Small intestine (tissue), 7 donors: ENCODE measurements at regions not wholly inside any gene's neighbourhood (a gene's known extent, or its start where the extent isn't known, plus 50 kb on each side); places are given as distances from the start of the nearest gene placed in this dataset.

Experiments used
- DNase-seq, 2 donors: peaks; one replicate each; pipeline versions ENCODE4 v3.0.0 to v3.0.0-alpha.2; 2013
- FAIRE-seq: peaks from 2 replicates; lab custom pipeline; 2012; peaks lifted over from hg19 to GRCh38; lab: Jason Lieb, UNC
- H3K27ac ChIP-seq, 3 donors: one replicate each; pipeline ENCODE4 v1.5.1; 2013; ENCODE audit warnings: low read length in 2 of 3, mild to moderate bottlenecking in 2 of 3, control low read depth in 1 of 3, inconsistent platforms in 1 of 3, low read depth in 1 of 3, moderate library complexity in 1 of 3
- H3K27me3 ChIP-seq, 3 donors: one replicate each; pipeline ENCODE4 v1.6.1; 2013; ENCODE audit warnings: low read length in 3 of 3, inconsistent platforms in 1 of 3; ENCODE audit not compliant: control insufficient read depth in 3 of 3, insufficient read depth in 3 of 3
- H3K36me3 ChIP-seq, 3 donors: one replicate each; pipeline ENCODE4 v1.6.1; 2013; ENCODE audit warnings: low read length in 3 of 3, inconsistent platforms in 1 of 3, low read depth in 1 of 3, mild to moderate bottlenecking in 1 of 3, moderate library complexity in 1 of 3; ENCODE audit not compliant: control insufficient read depth in 3 of 3, insufficient read depth in 2 of 3
- H3K4me1 ChIP-seq, 3 donors: one replicate each; pipeline ENCODE4 v1.6.1; 2013; ENCODE audit warnings: low read length in 2 of 3, inconsistent platforms in 1 of 3, low read depth in 1 of 3, mild to moderate bottlenecking in 1 of 3, moderate library complexity in 1 of 3; ENCODE audit not compliant: control insufficient read depth in 3 of 3, insufficient read depth in 2 of 3
- H3K4me3 ChIP-seq, 3 donors: one replicate each; pipeline ENCODE4 v1.5.1; 2013; ENCODE audit warnings: low read length in 3 of 3, control low read depth in 1 of 3, inconsistent platforms in 1 of 3, low read depth in 1 of 3, mild to moderate bottlenecking in 1 of 3, moderate library complexity in 1 of 3
- H3K9me3 ChIP-seq, 2 donors: one replicate each; pipeline ENCODE4 v1.6.1; 2013; ENCODE audit warnings: low read depth in 1 of 2, low read length in 1 of 2; ENCODE audit not compliant: control insufficient read depth in 2 of 2, insufficient read depth in 1 of 2
- WGBS, 3 donors: extraction: QIAGEN DNeasy Blood & Tissue Kit; methylation state at CpG; one replicate each; pipeline ENCODE4 v1.1.7; 2013; 5-methylcytosine and 5-hydroxymethylcytosine counted together
- donor health status: healthy with polysubstance abuse.
- donor health status: control.
- donor health status: control.
- donor health status: Bipolar disorder and iron deficiency.
- donor health status: healthy.

DNA sequence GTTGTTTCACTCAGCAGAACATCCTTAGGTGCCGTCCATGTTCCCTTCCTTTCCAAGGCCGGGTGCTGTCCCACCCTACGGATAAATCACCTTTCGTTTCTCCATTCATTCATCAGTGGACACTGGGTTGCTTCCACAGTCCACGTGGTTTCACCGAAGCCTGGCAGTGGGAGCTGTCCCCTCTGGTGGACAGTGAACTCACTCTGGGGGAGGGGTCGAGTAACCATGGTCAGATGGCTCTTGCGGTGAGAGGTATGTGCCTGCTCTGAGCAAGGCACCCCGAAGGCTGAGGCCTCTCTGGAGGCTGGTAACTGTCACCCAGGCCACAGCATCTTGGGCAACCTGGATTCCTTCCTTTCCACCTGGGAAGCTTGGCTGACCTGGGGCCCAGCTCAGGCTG, 61.5 kb upstream of the TWIST2 start:
- peaks cover 0 to 2% of the 10 kb centered on the region in 2 donors for H3K9me3 ChIP-seq
- H3K27me3 ChIP-seq, result no peaks in the 10 kb centered on the region
- H3K36me3 ChIP-seq, result no peaks in the 10 kb centered on the region
- 81 to 84% (median 82%) methylated on average over 9 of the region's 9 CpGs for WGBS, 3 donors
- peak overlapping the region in 1 of 3 donors; percentile 66 for H3K27ac ChIP-seq
- no peak overlapping the region for H3K4me3 ChIP-seq
- DNase-seq, result no peak
- FAIRE-seq, result no peak
- no peaks in the 10 kb centered on the region for H3K4me1 ChIP-seq

DNA sequence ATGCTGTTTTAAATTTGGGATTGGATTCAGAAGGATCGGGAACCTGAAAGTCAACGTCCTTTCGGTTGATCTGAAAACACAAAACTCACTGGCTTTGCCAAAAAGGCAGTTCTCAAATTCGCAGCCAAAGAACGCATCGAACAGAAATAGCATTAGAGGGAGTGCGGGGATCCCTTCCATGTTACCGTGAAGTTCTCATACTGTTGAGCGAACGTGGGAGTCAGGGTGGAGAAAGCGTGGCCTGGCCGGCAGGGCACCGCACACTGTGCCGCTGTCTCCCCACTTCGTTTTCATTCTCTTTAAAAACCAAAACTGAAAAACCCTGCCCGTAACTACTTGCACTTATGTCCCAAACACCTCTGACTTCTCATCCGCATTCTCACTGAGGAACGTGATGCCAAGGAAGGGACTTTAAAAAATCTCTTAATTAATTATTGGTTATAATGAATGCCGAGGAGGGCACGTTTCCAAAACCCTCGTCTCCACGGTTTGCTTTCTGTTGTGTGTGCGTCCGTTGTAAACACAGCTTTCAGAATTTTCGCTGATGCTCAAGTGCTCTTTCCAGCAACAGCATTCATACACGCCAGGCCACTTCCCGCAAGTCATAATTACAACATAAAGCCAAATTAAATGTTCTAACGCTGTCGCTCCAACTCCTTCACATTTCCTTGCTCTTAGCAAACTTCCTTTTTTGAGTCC, 60.9 kb upstream of the TWIST2 start:
- Histone ChIP-seq H3K4me3 (no peak overlapping the region), H3K27ac (peak overlapping the region in 1 of 3 donors; percentile 66), H3K27me3 (no peaks in the 10 kb centered on the region), H3K9me3 (no peaks in the 10 kb centered on the region), H3K36me3 (no peaks in the 10 kb centered on the region), H3K4me1 (no peaks in the 10 kb centered on the region)
- 74 to 85% (median 84%) methylated on average over 29 of the region's 29 CpGs for WGBS, 3 donors
- FAIRE-seq (no peak), DNase-seq (peak in 1 of 2 donors; percentile 12)

DNA sequence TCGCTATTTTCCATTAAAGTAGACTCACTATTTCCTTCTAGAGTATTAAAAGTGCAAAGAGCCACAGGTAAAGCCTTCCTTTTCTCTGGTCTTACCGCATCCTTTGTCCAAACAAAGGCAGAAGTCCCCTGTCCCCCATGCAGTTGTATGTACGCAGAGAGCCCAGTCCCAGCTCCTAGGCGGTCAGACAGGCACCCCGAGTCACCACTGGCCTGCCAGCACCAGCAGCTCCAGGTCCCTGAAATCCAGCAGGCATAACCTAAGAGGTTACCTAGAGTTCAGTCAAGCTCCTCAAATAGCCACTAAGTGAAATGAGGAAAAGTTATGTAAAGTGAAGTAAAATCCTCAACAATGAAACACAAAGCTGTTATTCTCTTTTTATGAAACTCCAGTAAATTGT, 60.4 kb upstream of the TWIST2 start:
- whole genome bisulfite sequencing, 3 donors, result 61 to 76% (median 69%) methylated on average over 5 of the region's 5 CpGs
- Histone ChIP-seq H3K4me1 (no peaks in the 10 kb centered on the region), H3K9me3 (no peaks in the 10 kb centered on the region), H3K27me3 (no peaks in the 10 kb centered on the region), H3K36me3 (no peaks in the 10 kb centered on the region), H3K4me3 (no peak overlapping the region), H3K27ac (peak overlapping the region in 1 of 3 donors; percentile 66)
- no peak for FAIRE-seq
- no peak for DNase-seq

DNA sequence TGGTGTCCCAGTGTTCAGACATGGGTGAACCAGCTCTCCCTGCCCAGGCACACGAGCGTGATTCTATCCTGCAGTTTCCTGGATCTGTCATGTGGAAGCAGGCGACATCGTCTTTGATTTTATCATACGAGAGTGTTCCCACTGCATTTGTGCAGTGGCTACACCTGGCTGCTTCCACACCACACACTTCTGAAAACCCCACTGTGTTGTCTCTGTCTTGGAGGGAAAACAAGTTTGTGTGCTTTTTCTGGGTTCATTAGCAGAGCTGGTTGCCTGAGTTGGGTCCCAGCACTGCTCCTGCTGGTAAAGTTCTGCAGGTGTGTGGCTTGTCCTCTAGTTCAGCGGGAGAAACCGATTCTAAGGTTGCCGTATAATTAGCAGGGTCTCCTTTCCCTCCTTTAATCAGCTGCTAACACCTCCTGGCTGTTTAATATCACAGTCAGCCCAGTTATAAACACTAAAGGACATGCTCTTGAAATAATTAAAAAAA, 58.5 kb upstream of the TWIST2 start:
- DNase-seq (no peak), FAIRE-seq (no peak)

DNA sequence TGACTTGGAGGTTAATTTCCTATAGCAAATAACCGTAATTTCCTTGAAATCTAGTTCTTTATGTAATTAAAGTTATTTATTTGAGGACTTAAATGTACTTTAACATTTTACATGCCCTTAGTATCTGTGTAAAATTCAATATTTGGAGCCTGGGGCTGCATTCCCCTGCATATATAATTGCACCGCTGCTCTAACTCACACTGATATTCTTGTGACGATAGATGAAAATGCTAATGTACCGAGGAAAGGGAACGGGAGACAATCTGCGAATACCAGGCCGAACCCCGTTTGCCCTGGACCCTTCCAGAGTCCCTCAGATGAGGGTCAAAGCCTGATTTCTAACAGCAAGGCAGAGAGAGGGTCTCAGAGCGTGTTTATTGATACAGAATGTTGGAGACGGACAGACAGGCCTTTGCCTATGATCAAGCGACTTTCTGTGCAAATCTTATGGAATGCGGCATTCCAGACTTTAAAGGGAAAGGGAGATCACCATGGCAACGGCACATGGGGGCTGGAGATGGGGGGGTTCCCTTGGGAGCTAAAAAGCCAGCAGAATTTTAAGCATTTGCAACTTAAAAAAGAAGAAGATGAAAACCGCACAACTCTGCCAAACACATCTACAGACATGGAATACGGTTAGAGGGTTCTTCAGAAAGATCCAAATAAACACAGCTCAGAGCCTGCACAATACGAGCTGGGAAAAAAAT, 57.6 kb upstream of the TWIST2 start:
- Histone ChIP-seq H3K9me3 (no peaks in the 10 kb centered on the region), H3K4me1 (no peaks in the 10 kb centered on the region), H3K27me3 (no peaks in the 10 kb centered on the region), H3K36me3 (no peaks in the 10 kb centered on the region), H3K4me3 (no peak overlapping the region), H3K27ac (peak overlapping the region in 1 of 3 donors; percentile 45)
- WGBS, 3 donors, result 72 to 81% (median 78%) methylated on average over 16 of the region's 16 CpGs
- DNase-seq (no peak), FAIRE-seq (no peak)

More for the DNA sequence above, 58.5 kb upstream of the TWIST2 start:
- no peak overlapping the region for H3K27ac ChIP-seq
- no peak overlapping the region for H3K4me3 ChIP-seq
- H3K36me3 ChIP-seq, result no peaks in the 10 kb centered on the region
- no peaks in the 10 kb centered on the region for H3K27me3 ChIP-seq
- H3K9me3 ChIP-seq, result no peaks in the 10 kb centered on the region
- no peaks in the 10 kb centered on the region for H3K4me1 ChIP-seq
- WGBS, 3 donors, result 77 to 79% (median 79%) methylated on average over 8 of the region's 8 CpGs

DNA sequence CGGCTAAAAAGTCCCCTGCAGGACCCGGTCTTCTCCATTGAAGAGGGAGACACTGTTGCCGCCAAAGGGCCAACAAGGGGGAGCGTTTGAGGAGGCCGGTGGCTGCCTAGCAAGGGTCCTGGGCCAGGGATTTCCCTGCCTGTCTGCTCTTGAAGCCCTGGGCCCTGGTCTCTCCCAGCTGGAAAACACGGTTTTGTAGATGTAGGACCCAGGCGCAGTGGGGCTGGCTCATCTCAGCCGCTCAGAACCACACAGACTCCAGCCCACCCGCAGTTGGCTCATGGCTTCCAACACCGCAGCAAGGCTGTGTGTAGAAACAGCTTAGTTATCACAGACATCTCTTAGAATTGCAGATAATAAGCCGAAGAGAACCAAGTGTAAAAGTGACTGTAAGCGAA, 57.1 kb upstream of the TWIST2 start:
- Histone ChIP-seq H3K4me3 (no peak overlapping the region), H3K27ac (peak overlapping the region in 2 of 3 donors; percentile 22 to 45), H3K36me3 (no peaks in the 10 kb centered on the region), H3K9me3 (no peaks in the 10 kb centered on the region), H3K27me3 (no peaks in the 10 kb centered on the region), H3K4me1 (no peaks in the 10 kb centered on the region)
- no peak for FAIRE-seq
- no peak for DNase-seq
- WGBS, 3 donors, result 71 to 85% (median 83%) methylated on average over 12 of the region's 12 CpGs

DNA sequence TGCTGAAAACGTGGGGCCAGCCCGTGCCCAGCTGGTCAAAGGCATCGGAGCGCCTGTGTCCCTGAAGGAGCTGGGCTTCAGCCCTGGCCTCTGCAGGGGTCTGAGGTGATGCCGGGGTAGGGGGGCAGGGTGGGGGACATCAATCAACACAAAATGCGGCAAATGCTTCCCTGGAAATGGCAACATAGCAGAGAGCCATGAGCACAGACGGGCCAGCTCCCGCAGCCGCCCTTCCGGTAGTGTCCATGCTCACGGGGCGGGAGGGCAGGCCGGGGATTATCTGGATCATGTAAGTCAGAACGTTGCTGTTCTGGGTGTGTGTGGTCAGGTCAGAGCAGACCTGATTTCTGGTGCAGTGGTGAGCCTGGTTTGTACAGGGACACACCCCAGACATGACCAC, 56.5 kb upstream of the TWIST2 start:
- no peaks in the 10 kb centered on the region for H3K4me1 ChIP-seq
- no peak for FAIRE-seq
- H3K27me3 ChIP-seq, result no peaks in the 10 kb centered on the region
- 64 to 80% (median 77%) methylated on average over 14 of the region's 14 CpGs for WGBS, 3 donors
- no peak for DNase-seq
- H3K4me3 ChIP-seq, result no peak overlapping the region
- no peak overlapping the region for H3K27ac ChIP-seq
- H3K36me3 ChIP-seq, result no peaks in the 10 kb centered on the region
- no peaks in the 10 kb centered on the region for H3K9me3 ChIP-seq

DNA sequence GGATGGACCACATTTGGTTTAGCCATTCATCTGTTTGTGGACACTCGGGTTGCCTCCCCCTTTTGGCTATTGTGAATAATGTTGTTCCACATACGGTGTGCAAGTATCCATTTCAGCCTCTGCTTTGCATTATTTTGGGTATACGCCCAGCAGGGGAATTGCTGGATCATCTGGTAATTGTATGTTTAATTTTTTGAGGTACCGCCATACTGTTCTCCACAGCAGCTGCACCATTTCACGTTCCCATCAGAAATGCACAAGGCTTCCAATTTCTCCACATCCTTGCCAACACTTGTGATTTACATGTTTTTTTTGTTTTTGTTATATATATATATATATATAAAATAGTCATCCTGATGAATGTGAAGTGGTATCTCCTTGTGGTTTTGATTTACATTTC, 54.6 kb upstream of the TWIST2 start:
- Histone ChIP-seq H3K4me3 (no peak overlapping the region), H3K4me1 (no peaks in the 10 kb centered on the region), H3K36me3 (no peaks in the 10 kb centered on the region), H3K27ac (no peak overlapping the region), H3K9me3 (no peaks in the 10 kb centered on the region), H3K27me3 (peaks cover 0 to 4% (median 3%) of the 10 kb centered on the region in 3 donors)
- DNase-seq (no peak), FAIRE-seq (no peak)
- WGBS, 3 donors, result 84 to 92% (median 91%) methylated on average over 5 of the region's 5 CpGs
